Adrenal gland (tissue), 9 donors: ENCODE measurements at regions not wholly inside any gene's neighbourhood (a gene's known extent, or its start where the extent isn't known, plus 50 kb on each side); places are given as distances from the start of the nearest gene placed in this dataset.

Experiments used
- DNase-seq, 7 donors: peaks; one replicate each; pipeline ENCODE4 v3.0.0-alpha.2; 2019 to 2020
- H3K27ac ChIP-seq, 5 donors: fragments of 200-600 bp; sonication (generic) in 4 of 5; 1 replicate in 3 of 5; 2 replicates in 2 of 5; pipeline versions ENCODE4 v1.5.1 to v1.8.0; 2016 to 2020; ENCODE audit warnings: mild to moderate bottlenecking in 1 of 5
- H3K27me3 ChIP-seq: fragments of 200-600 bp; 2 replicates; pipeline ENCODE4 v1.8.0; 2021
- H3K36me3 ChIP-seq, 2 donors: fragments of 200-600 bp; replicated peaks in 1 of 2; 1 replicate in 1 of 2; 2 replicates in 1 of 2; pipeline versions ENCODE4 v1.5.1 to v1.8.0; 2018 to 2022
- H3K4me1 ChIP-seq, 2 donors: fragments of 200-600 bp; replicated peaks in 1 of 2; 1 replicate in 1 of 2; 2 replicates in 1 of 2; pipeline versions ENCODE4 v1.5.1 to v1.8.0; 2018 to 2021
- H3K4me3 ChIP-seq, 4 donors: fragments of 200-600 bp; sonication (generic) in 3 of 4; one replicate each; pipeline ENCODE4 v1.5.1; 2016 to 2018
- H3K9me3 ChIP-seq, 3 donors: fragments of 200-600 bp; sonication (generic) in 1 of 3; replicated peaks in 1 of 3; 1 replicate in 2 of 3; 2 replicates in 1 of 3; pipeline versions ENCODE4 v1.5.1 to v1.8.0; 2016 to 2021
- CTCF ChIP-seq, 6 experiments: fragments of 450-650 bp in 4 of 6; fragments of 200-600 bp in 2 of 6; sonication (generic) in 1 of 6; IDR thresholded peaks; 1 replicate in 5 of 6; 2 replicates in 1 of 6; pipeline versions ENCODE4 v1.5.1 to v1.8.0; 2016 to 2021; ENCODE audit warnings: antibody characterized with exemption in 6 of 6, mild to moderate bottlenecking in 2 of 6, moderate library complexity in 1 of 6
- POLR2A ChIP-seq, 2 donors: fragments of 450-650 bp; IDR thresholded peaks; one replicate each; pipeline ENCODE4 v1.6.1; 2017; ENCODE audit warnings: antibody characterized with exemption in 2 of 2, mild to moderate bottlenecking in 2 of 2, moderate library complexity in 1 of 2
- WGBS, 4 donors: extraction: QIAGEN DNeasy Blood & Tissue Kit in 2 of 4; methylation state at CpG; one replicate each; pipeline versions ENCODE4 v1.1.5 to v1.1.7; 2013 to 2017; 5-methylcytosine and 5-hydroxymethylcytosine counted together
- intact Hi-C, 2 donors: fragments of 100-400 bp; cut with DNase I; formaldehyde crosslinking; loops; one replicate each; pipeline versions ENCODE4 v1.14.1 to v1.15.0; 2022 to 2023
- donor health status: healthy with polysubstance abuse.
- donor health status: Bipolar disorder and iron deficiency.
- donor health status: DM: yes; HTN: yes; CAD: no.
- donor health status: DM: no; HTN: no; CAD: no.
- donor health status: DM: no; HTN: no; CAD: no.

GRCh38 chr12:28887461-28887990 lies 261.6 kb upstream of the FAR2 start:
- no peaks in the 10 kb centered on the region for H3K36me3 ChIP-seq
- TF ChIP-seq POLR2A (IDR thresholded peaks at IDR 0.05) (no peak), CTCF (IDR thresholded peaks at IDR 0.05) (no peak)
- no peak overlapping the region for H3K4me3 ChIP-seq
- H3K9me3 ChIP-seq: no peaks in the 10 kb centered on the region
- no peaks in the 10 kb centered on the region for H3K27me3 ChIP-seq
- no peak overlapping the region for H3K27ac ChIP-seq
- intact Hi-C loops: no loop called here
- H3K4me1 ChIP-seq: peaks cover 0 to 6% of the 10 kb centered on the region in 2 donors
- DNase-seq: no peak

DNA sequence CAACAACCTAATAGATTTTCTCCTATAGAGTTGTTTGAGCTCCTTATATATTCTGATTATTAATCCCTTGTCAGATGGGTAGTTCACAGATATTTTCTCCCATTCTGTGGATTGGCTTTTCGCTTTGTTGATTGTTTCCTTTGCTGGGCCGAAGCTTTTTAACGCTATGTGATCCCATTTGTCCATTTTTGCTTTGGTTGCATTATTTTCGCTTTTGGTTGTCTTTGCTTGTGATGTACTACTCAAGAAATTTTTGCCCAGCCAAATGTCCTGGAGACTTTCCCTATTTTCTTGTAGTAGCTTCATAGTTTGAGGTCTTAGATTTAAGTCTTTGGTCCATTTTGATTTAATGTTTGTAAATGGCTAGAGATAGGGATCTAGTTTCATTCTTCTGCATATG lies 258.4 kb upstream of the FAR2 start:
- 74 to 92% (median 83%) methylated on average over 4 of the region's 4 CpGs for WGBS, 4 donors

DNA sequence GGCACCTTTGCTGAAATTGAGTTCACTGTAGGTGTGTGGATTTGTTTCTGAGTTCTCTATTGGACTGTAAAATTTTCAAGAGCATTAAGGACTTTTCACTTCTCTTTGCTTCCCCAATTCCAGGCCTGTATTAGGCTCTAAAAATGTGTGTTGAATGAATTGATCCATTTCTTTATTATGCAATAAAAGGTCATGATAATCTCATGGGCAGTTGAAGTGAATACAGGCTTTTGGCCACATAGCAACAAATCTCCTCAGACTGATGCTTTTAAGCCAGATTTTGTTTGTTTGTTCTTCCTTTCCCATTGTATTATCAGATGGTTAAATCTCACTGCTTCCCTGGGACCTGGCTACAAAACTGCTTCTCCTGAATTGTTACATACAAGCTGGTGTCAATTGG lies 258.0 kb upstream of the FAR2 start:
- intact Hi-C loops: no loop called here
- H3K9me3 ChIP-seq: no peaks in the 10 kb centered on the region
- no peak overlapping the region for H3K4me3 ChIP-seq

More for the DNA sequence above, 258.4 kb upstream of the FAR2 start:
- Histone ChIP-seq H3K4me1 (peaks cover 0 to 6% of the 10 kb centered on the region in 2 donors), H3K27me3 (no peaks in the 10 kb centered on the region), H3K36me3 (no peaks in the 10 kb centered on the region), H3K27ac (no peak overlapping the region), H3K4me3 (no peak overlapping the region), H3K9me3 (no peaks in the 10 kb centered on the region)
- TF ChIP-seq CTCF (IDR thresholded peaks at IDR 0.05): no peak
- no peak for TF ChIP-seq POLR2A (IDR thresholded peaks at IDR 0.05)
- intact Hi-C loops: no loop called here
- no peak for DNase-seq

GRCh38 chr12:28893365-28893764 lies 255.7 kb upstream of the FAR2 start:
- intact Hi-C loops: no loop called here
- TF ChIP-seq CTCF (IDR thresholded peaks at IDR 0.05) (no peak), POLR2A (IDR thresholded peaks at IDR 0.05) (no peak)
- no peaks in the 10 kb centered on the region for H3K36me3 ChIP-seq
- no peaks in the 10 kb centered on the region for H3K27me3 ChIP-seq
- WGBS, 4 donors: 55 to 63% (median 58%) methylated on average over 2 of the region's 2 CpGs
- no peak for DNase-seq
- no peaks in the 10 kb centered on the region for H3K4me1 ChIP-seq
- H3K9me3 ChIP-seq: no peaks in the 10 kb centered on the region
- H3K4me3 ChIP-seq: no peak overlapping the region
- no peak overlapping the region for H3K27ac ChIP-seq

More for the DNA sequence above, 258.0 kb upstream of the FAR2 start:
- no peak for DNase-seq
- H3K27ac ChIP-seq: no peak overlapping the region
- TF ChIP-seq POLR2A (IDR thresholded peaks at IDR 0.05): no peak
- peaks cover 0 to under 1% of the 10 kb centered on the region in 2 donors for H3K4me1 ChIP-seq
- H3K36me3 ChIP-seq: no peaks in the 10 kb centered on the region
- no peaks in the 10 kb centered on the region for H3K27me3 ChIP-seq

DNA sequence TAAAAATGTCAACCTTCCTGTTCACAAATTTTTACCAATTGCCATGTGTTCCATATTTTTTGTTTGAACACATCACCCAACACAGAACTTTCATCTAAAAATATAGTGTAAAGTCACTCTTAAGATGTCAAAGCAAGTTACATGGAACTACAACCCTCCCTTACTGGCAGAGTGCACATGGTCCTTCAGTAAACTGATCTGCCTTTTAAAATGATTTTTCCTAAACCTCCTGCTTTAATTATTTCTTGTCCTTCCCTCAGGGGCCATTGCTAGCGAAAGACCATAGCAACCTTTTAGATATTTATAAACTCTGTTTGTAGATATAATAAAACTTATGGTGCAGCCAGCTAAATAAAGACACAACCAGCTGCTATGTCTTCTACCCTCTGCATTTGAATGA lies 255.2 kb upstream of the FAR2 start:
- Histone ChIP-seq H3K36me3 (no peaks in the 10 kb centered on the region), H3K4me3 (no peak overlapping the region), H3K27ac (no peak overlapping the region), H3K27me3 (no peaks in the 10 kb centered on the region), H3K4me1 (no peaks in the 10 kb centered on the region), H3K9me3 (no peaks in the 10 kb centered on the region)
- intact Hi-C loops: no loop called here
- 61 to 71% (median 68%) methylated on average over 1 of the region's 1 CpG for WGBS, 4 donors
- no peak for DNase-seq
- no peak for TF ChIP-seq POLR2A (IDR thresholded peaks at IDR 0.05)
- TF ChIP-seq CTCF (IDR thresholded peaks at IDR 0.05): no peak
